ENCODE measurements at regions not wholly inside any gene's neighbourhood (a gene's known extent, or its start where the extent isn't known, plus 50 kb on each side); places are given as distances from the start of the nearest gene placed in this dataset.

DNA sequence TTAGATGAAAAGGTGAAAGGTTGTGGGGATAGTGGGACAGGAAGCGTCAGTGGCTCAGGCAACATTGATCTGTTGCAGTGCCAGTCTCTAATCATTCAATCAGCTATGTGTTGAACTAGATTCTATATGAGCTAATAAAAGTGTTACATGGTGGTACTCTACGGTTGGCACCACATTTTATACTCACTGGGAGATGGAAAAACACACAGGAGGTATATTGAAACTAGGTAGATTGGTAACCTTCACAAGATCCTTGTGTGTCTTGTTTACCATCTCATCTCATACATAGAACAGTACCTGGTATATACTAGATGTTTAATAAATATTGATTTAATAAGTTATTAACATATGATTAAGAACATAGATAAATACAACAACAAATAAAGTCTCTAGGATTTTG, 152.7 kb downstream of the NAA11 start:
- TF ChIP-seq POLR2A (IDR thresholded peaks at IDR 0.05; ENCODE audit: low read length) (no peak), GATA1 (IDR thresholded peaks at IDR 0.05; ENCODE audit: low read depth, low read length) (no peak)
